Activated T-cell treated with anti-CD3 and anti-CD28 coated beads for 48 hours (primary cell): ENCODE measurements at regions not wholly inside any gene's neighbourhood (a gene's known extent, or its start where the extent isn't known, plus 50 kb on each side); places are given as distances from the start of the nearest gene placed in this dataset.
"Not testable (repeated sequence)": the region's sequence is repeated elsewhere in the genome, so short reads cannot be mapped to it uniquely, and the experiment has no call there.

Experiments
- DNase-seq: peaks from one replicate; pipeline ENCODE4 v3.0.0-alpha.2; 2020; ENCODE audit warnings: low read depth

GRCh38 chr2:194514281-194514680, 1142.7 kb upstream of the SLC39A10 start:
- no peak for DNase-seq

DNA sequence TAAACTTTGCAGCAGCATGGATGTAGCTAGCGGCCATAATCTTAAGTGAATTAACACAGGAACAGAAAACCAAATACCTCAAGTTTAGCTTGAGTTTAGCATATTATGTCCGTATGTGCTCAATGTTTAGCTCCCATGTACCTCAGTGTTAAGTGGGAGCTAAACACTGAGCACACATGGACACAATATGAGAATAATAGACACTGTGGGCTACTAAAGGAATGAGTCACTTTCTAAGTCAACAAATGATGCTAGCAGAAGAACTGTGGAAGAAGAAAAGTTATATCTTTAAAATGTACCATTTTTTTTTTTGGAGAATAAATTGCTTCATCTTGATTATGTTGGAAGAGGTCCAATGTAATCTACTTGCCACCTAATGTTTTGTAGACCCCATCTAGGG, 1146.0 kb upstream of the SLC39A10 start:
- not testable (repeated sequence) for DNase-seq

GRCh38 chr2:194504876-194505275, 1152.2 kb upstream of the SLC39A10 start:
- DNase-seq, result not testable (repeated sequence)

- DNase-seq, result no peak
These were observed 1162.0 kb upstream of the SLC39A10 start for GRCh38 chr2:194495046-194495445.

DNA sequence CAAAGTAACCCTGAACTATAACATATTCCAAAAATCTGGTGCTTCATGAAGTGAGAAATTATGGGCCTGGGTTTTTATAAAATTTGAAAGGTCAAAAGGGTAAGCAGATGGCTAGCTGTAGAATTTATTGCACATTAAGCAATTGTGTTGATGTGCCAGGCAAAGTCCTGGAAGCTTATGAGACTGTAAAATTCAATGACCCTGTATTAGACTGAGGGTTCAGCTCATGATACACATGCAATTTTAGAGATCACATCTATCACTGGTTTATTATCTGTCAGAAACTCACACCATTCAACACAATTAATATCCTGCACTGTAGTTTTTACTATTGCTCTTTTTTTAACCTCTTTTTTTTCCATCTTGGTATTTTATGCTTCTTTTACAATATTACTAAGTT, 1162.6 kb upstream of the SLC39A10 start:
- DNase-seq, result no peak

- DNase-seq, result no peak
These were observed 1165.5 kb upstream of the SLC39A10 start for GRCh38 chr2:194491409-194492115.

GRCh38 chr2:194486326-194486725, 1170.7 kb upstream of the SLC39A10 start:
- DNase-seq, result no peak

GRCh38 chr2:194483041-194483440, 1174.0 kb upstream of the SLC39A10 start:
- DNase-seq, result no peak

DNA sequence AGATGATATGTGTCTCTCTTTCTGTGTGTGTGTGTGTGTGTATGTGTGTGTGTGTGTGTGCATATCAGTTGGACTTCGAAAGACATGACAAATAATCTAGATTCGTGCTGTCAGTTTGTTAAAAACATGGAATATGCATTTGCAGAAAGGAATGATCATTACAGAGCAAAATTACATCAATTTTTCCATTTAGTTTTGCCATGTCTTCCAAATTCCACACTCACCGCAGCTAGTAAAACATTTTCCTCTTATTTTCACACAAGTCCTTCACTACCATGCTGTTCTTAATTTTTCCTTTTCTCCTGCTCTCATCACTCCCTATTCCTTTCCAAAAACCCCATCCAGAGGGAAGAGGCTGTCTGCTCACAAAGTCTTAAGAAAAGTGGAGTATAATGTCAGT, 1191.4 kb upstream of the SLC39A10 start:
- DNase-seq, result no peak

DNA sequence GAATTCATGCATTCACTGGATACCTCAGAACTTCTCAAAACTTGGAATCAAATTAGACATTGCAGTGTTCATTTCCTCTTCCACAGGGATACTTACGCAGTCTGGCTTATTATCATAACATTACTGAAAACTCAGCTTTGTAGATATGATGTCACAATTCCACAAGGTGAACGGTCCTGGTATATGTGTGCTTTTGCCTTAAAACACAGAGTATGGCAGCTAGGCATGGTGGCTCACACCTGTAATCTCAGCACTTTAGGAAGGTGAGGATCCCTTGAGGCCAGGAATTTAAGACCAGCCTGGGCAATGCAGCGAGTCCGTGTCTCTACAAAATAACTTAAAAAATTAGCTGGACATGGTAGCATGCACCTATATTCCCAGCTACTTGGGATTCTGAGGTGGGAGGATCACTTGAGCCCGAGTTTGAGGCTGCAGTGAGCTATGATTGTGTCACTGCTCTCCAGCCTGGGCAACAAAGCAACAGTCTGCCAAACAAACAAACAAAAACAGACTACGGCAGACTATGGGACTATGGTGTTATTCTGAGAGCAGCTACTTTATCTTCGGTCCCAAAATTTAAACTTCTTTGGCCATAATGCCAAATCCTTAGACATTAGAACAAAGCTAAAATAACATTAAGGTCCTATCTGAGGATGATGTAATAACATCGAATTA, 1191.9 kb upstream of the SLC39A10 start:
- no peak for DNase-seq

DNA sequence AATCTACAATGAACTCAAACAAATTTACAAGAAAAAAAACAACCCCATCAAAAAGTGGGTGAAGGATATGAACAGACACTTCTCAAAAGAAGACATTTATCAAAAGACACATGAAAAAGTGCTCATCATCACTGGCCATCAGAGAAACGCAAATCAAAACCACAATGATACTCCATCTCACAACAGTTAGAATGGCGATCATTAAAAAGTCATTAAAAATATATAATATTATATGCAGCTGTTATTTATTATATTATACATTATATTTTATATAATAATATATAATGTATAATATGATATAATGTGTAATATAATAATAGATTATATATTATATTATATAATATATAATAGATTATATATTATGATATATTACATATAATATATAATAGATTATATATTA, 1194.1 kb upstream of the SLC39A10 start:
- not testable (repeated sequence) for DNase-seq

- DNase-seq, result no peak
These were observed 1201.7 kb upstream of the SLC39A10 start for GRCh38 chr2:194455358-194455757.

- no peak for DNase-seq
These were observed 1204.5 kb upstream of the SLC39A10 start for GRCh38 chr2:194452504-194452903.

DNA sequence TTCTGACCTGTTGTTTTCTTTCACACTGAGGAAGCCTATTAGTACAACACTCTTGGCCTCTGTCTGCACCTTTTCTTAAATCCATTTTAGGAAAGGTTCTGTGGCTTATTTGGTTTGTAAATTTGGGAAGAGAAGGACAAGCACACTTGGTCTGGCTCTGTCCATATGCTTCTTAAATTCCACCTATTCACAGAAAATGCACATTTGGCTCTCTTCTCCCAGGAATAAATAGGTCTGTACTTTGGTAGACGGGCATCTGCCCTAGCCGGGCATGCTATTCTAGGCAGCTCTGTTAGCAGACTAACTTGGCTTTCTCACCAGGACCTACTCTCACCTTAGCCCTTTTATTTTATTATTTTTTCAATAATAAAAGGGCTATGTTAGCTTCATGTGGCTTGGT, 1211.8 kb upstream of the SLC39A10 start:
- DNase-seq, result no peak

DNA sequence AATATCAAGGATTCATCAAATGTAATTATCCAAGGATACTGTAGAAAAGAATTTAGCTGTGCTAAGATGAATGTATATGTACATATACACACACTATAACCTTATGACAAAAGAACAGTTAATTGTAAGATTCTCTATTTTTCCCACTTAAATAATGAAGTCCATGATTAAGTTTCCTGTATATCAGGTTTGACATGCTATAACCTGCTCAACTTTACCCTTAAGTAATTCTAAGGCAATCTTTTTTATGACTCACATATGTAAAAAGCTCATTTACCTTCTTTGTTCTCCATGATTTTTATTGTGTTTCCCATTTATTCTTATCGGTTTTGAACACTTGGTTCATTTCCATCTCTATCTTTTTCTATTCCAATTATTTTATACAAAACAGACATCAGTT, 1213.1 kb upstream of the SLC39A10 start:
- no peak for DNase-seq

- no peak for DNase-seq
These were observed 1232.3 kb upstream of the SLC39A10 start for GRCh38 chr2:194424683-194425209.

GRCh38 chr2:194411221-194411620, 1245.8 kb upstream of the SLC39A10 start:
- no peak for DNase-seq

DNA sequence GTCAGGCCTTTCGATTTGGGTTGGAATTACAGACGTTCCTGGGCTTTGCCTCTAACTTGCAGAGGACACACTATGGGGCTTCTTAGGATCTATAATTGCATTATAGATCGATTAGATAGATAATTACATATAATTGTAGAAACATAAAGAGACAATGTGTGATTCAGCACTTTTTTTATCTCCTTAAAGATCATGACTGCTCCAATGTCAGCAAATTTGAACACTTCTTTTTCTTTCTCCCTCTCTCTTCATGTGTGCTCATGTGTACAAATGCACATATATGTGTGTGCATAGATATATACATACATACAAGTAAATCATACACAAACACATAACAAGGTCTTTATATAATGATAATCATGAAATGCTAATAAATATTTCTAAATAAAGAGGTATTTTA, 1261.2 kb upstream of the SLC39A10 start:
- DNase-seq, result no peak

- DNase-seq, result no peak
These were observed 1271.7 kb upstream of the SLC39A10 start for GRCh38 chr2:194385376-194385775.

DNA sequence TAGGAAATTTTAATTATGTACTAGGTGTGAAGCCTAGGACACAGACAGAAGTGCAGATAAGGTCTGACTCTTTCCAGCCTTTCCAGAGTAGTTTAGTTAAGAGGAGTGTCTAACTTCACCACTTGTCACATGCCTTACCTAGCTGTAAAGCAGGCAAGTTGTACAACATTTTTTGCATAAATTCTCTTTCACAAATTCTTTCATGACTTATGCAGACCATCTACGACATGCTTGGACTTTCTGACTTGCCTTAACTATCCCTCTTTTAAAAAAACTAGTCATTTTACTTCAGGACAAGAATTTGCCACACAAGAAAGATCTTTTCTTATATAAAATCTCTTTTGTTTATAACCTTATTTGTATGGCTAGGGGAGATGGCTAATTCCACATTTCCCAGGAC, 1273.6 kb upstream of the SLC39A10 start:
- DNase-seq, result no peak

- DNase-seq, result no peak
These were observed 1274.8 kb upstream of the SLC39A10 start for GRCh38 chr2:194382221-194382620.

- DNase-seq, result no peak
These were observed 1277.0 kb upstream of the SLC39A10 start for GRCh38 chr2:194380011-194380410.

DNA sequence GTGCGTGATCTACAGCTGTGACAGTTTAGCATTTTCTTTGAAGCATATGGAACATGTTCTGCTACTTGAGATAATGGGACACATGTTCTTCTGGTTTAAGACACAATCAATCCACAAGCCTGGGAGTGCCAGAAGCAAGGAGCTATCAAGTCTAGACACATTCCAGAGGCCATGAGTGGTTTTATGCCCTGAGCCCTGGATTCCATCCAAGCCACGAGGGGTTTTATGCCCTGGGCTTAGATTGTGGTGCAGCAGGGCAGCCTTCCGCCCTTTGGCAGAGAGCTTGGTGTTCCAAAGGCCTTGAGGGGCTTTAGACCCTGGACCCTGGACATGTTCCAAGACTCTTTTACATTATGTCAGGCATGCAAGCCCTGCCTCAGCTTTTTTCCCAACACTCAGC, 1289.6 kb upstream of the SLC39A10 start:
- not testable (repeated sequence) for DNase-seq

- no peak for DNase-seq
These were observed 1293.1 kb upstream of the SLC39A10 start for GRCh38 chr2:194363878-194364277.
